K562 (cell line): ENCODE measurements at regions not wholly inside any gene's neighbourhood (a gene's known extent, or its start where the extent isn't known, plus 50 kb on each side); places are given as distances from the start of the nearest gene placed in this dataset.

Source experiments
- RB1 ChIP-seq: fragments of 450-650 bp; IDR thresholded peaks from 2 replicates; pipeline ENCODE4 v1.6.1; 2017; ENCODE audit warnings: low read depth, mild to moderate bottlenecking
- TAF1 ChIP-seq: IDR thresholded peaks from 2 replicates; pipeline ENCODE4 v1.6.1; 2011; ENCODE audit warnings: mild to moderate bottlenecking, low read length, moderate library complexity; ENCODE audit not compliant: insufficient read depth, control insufficient read depth, severe bottlenecking; ENCODE audit errors: extremely low read depth
- TF ChIP-seq, protein P1 (sequence below): fragments of 450-650 bp; IDR thresholded peaks from 2 replicates; pipeline ENCODE4 v1.6.1; 2018; ENCODE audit not compliant: partially characterized antibody
- TF ChIP-seq, protein P2 (sequence below), 2 experiments: fragments of 450-650 bp; IDR thresholded peaks; 2 replicates each; pipeline ENCODE4 v1.6.1; 2016
- TF ChIP-seq, protein P3 (sequence below): fragments of 250-450 bp; sonication (Bioruptor Pico); IDR thresholded peaks from 2 replicates; pipeline ENCODE4 v1.5.0; 2021; ENCODE audit warnings: mild to moderate bottlenecking, borderline replicate concordance

DNA sequence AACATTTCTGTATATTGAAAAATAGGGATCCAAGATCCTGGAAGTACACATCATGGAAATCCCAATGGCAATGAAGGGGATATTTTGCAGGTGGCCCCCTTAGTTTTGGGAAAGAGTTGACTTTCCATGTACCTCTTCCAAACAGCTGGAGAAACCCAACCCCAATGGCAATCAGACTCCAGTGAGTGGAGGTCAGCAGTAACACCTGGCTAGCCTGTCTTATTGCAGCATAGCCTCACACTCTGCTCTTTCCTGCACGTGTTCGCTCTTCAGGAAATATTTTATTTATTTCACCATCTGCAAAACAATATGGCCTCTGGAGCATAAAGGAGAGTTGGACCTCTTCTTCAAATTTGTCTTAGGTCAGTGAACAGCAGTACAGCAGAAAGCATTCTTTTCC lies 340.0 kb upstream of the NRP1 start:
- TF ChIP-seq TAF1, result no peak
- no peak for TF ChIP-seq RB1
- TF ChIP-seq, protein P1, sequence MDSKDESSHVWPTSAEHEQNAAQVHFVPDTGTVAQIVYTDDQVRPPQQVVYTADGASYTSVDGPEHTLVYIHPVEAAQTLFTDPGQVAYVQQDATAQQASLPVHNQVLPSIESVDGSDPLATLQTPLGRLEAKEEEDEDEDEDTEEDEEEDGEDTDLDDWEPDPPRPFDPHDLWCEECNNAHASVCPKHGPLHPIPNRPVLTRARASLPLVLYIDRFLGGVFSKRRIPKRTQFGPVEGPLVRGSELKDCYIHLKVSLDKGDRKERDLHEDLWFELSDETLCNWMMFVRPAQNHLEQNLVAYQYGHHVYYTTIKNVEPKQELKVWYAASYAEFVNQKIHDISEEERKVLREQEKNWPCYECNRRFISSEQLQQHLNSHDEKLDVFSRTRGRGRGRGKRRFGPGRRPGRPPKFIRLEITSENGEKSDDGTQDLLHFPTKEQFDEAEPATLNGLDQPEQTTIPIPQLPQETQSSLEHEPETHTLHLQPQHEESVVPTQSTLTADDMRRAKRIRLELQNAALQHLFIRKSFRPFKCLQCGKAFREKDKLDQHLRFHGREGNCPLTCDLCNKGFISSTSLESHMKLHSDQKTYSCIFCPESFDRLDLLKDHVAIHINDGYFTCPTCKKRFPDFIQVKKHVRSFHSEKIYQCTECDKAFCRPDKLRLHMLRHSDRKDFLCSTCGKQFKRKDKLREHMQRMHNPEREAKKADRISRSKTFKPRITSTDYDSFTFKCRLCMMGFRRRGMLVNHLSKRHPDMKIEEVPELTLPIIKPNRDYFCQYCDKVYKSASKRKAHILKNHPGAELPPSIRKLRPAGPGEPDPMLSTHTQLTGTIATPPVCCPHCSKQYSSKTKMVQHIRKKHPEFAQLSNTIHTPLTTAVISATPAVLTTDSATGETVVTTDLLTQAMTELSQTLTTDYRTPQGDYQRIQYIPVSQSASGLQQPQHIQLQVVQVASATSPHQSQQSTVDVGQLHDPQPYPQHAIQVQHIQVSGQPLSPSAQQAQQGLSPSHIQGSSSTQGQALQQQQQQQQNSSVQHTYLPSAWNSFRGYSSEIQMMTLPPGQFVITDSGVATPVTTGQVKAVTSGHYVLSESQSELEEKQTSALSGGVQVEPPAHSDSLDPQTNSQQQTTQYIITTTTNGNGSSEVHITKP, result no peak
- TF ChIP-seq, protein P2, sequence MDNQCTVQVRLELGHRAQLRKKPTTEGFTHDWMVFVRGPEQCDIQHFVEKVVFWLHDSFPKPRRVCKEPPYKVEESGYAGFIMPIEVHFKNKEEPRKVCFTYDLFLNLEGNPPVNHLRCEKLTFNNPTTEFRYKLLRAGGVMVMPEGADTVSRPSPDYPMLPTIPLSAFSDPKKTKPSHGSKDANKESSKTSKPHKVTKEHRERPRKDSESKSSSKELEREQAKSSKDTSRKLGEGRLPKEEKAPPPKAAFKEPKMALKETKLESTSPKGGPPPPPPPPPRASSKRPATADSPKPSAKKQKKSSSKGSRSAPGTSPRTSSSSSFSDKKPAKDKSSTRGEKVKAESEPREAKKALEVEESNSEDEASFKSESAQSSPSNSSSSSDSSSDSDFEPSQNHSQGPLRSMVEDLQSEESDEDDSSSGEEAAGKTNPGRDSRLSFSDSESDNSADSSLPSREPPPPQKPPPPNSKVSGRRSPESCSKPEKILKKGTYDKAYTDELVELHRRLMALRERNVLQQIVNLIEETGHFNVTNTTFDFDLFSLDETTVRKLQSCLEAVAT (IDR thresholded peaks at IDR 0.05), result no peak
- TF ChIP-seq, protein P3, sequence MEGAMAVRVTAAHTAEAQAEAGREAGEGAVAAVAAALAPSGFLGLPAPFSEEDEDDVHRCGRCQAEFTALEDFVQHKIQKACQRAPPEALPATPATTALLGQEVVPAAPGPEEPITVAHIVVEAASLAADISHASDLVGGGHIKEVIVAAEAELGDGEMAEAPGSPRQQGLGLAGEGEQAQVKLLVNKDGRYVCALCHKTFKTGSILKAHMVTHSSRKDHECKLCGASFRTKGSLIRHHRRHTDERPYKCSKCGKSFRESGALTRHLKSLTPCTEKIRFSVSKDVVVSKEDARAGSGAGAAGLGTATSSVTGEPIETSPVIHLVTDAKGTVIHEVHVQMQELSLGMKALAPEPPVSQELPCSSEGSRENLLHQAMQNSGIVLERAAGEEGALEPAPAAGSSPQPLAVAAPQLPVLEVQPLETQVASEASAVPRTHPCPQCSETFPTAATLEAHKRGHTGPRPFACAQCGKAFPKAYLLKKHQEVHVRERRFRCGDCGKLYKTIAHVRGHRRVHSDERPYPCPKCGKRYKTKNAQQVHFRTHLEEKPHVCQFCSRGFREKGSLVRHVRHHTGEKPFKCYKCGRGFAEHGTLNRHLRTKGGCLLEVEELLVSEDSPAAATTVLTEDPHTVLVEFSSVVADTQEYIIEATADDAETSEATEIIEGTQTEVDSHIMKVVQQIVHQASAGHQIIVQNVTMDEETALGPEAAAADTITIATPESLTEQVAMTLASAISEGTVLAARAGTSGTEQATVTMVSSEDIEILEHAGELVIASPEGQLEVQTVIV (CRISPR knock-in tag), result no peak
